MCF 10A (cell line): ENCODE measurements at regions not wholly inside any gene's neighbourhood (a gene's known extent, or its start where the extent isn't known, plus 50 kb on each side); places are given as distances from the start of the nearest gene placed in this dataset.
"Not testable (repeated sequence)": the region's sequence is repeated elsewhere in the genome, so short reads cannot be mapped to it uniquely, and the experiment has no call there.

ENCODE experiments used
- BruUV-seq: library from RNA; stranded (reverse); fragments of 400-500 nt; replicated peaks from 2 replicates; lab custom pipeline; 2021; lab: Mats Ljungman, UMichigan
- CTCF ChIA-PET: fragments of 300-600 bp; sonication (Branson Sonifier 250); formaldehyde crosslinking; extraction: SDS; loops from one replicate; lab custom pipeline; 2021; ENCODE audit warnings: antibody characterized with exemption, inconsistent platforms; lab: Yijun Ruan, JAX
- POLR2A ChIA-PET: fragments of 300-600, 350-650 bp; sonication (Branson Sonifier 250); formaldehyde crosslinking; extraction: SDS; loops from one replicate; lab custom pipeline; 2020; ENCODE audit warnings: antibody characterized with exemption, inconsistent platforms; lab: Yijun Ruan, JAX
- DNase-seq: peaks from one replicate; pipeline ENCODE4 v3.0.0-alpha.2; 2018; ENCODE audit not compliant: unreplicated experiment
- H3K27ac Mint-ChIP-seq: one replicate; pipeline ENCODE4 v1.8.0; 2022; ENCODE audit warnings: mild to moderate bottlenecking, low read depth, mixed read lengths; ENCODE audit not compliant: unreplicated experiment
- H3K27me3 Mint-ChIP-seq: one replicate; pipeline ENCODE4 v1.8.0; 2022; ENCODE audit warnings: mixed read lengths; ENCODE audit not compliant: insufficient read depth, unreplicated experiment
- H3K36me3 Mint-ChIP-seq: one replicate; pipeline ENCODE4 v1.8.0; 2022; ENCODE audit warnings: mild to moderate bottlenecking, moderate library complexity, mixed read lengths; ENCODE audit not compliant: insufficient read depth, unreplicated experiment
- H3K4me1 Mint-ChIP-seq: one replicate; pipeline ENCODE4 v1.8.0; 2022; ENCODE audit warnings: mixed read lengths; ENCODE audit not compliant: insufficient read depth, unreplicated experiment
- H3K4me3 Mint-ChIP-seq: one replicate; pipeline ENCODE4 v1.8.0; 2022; ENCODE audit warnings: mild to moderate bottlenecking, moderate library complexity, mixed read lengths; ENCODE audit not compliant: unreplicated experiment
- H3K9me3 Mint-ChIP-seq: one replicate; pipeline ENCODE4 v1.8.0; 2022; ENCODE audit warnings: mixed read lengths; ENCODE audit not compliant: unreplicated experiment
- intact Hi-C: fragments of 100-400 bp; cut with micrococcal nuclease; formaldehyde crosslinking; loops from 2 replicates; pipeline ENCODE4 v1.14.1; 2022
- TF ChIP-seq, protein P1 (sequence below): fragments of 200-600 bp; IDR thresholded peaks from one replicate; pipeline ENCODE4 v1.8.0; 2022; ENCODE audit warnings: antibody characterized with exemption, mild to moderate bottlenecking; ENCODE audit not compliant: unreplicated experiment

DNA sequence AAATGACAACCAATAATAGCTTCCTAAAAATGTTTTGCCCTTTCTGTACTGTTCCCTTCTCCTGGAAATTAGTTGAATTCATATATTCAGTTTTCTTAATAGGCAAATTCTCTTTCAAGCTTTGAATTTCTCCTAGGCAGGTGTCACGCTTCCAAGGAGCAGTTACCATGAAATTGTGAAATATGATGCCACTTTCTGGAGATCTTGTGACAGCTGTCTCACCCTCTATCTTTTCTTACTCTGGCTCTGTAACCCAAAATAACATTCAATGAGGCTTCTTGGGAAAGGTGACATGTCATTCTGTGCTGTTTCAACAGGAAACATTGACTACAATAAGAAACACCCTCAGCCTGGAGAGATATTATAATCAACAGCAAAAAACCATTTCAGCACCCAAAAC lies 80.3 kb upstream of the MRI1 start:
- Mint-ChIP-seq H3K36me3 (no peaks in the 10 kb centered on the region), H3K9me3 (peaks cover 2% of the 10 kb centered on the region), H3K4me3 (no peak overlapping the region), H3K27me3 (no peaks in the 10 kb centered on the region), H3K27ac (no peak overlapping the region), H3K4me1 (peaks cover 11% of the 10 kb centered on the region)
- intact Hi-C loops: loop anchor here (5.0 kb wide), 1 partner anchor 67 kb away; no protein-coding TSS in a partner anchor
- no peak for DNase-seq
- ChIA-PET CTCF (interaction anchor here (0.6 to 0.7 kb wide), 5 partner anchors 15 to 1258 kb away, joined by 3 to 5 read pairs (median 4); no protein-coding TSS in a partner anchor), POLR2A (interaction anchor here (1.3 to 5.3 kb wide), 2 partner anchors 8 to 14 kb away, joined by 4 to 49 read pairs; no protein-coding TSS in a partner anchor)
- TF ChIP-seq, protein P1, sequence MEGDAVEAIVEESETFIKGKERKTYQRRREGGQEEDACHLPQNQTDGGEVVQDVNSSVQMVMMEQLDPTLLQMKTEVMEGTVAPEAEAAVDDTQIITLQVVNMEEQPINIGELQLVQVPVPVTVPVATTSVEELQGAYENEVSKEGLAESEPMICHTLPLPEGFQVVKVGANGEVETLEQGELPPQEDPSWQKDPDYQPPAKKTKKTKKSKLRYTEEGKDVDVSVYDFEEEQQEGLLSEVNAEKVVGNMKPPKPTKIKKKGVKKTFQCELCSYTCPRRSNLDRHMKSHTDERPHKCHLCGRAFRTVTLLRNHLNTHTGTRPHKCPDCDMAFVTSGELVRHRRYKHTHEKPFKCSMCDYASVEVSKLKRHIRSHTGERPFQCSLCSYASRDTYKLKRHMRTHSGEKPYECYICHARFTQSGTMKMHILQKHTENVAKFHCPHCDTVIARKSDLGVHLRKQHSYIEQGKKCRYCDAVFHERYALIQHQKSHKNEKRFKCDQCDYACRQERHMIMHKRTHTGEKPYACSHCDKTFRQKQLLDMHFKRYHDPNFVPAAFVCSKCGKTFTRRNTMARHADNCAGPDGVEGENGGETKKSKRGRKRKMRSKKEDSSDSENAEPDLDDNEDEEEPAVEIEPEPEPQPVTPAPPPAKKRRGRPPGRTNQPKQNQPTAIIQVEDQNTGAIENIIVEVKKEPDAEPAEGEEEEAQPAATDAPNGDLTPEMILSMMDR: no peak
- no TSS peak for BruUV-seq

DNA sequence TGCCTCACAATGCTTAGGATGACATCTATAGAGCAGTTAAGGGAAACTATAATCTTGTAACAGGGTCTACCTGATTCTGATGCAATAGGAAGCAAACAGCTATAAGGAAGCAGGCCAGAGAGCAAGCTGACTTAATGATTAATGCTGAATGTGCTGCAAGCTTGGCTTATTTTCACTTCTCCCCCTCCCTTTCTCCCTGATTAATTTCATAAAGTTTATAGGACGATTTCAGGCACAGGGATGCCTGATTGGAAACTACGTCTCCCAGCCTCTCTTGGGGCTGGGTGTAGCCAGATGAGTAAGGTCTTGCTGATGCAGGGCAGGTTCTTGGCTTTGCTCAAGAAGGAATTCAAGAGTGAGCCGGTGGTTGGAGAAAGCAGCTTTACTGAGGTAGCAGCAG lies 82.8 kb upstream of the MRI1 start:
- Mint-ChIP-seq H3K27me3 (no peaks in the 10 kb centered on the region), H3K36me3 (peaks cover 6% of the 10 kb centered on the region), H3K4me1 (peaks cover 11% of the 10 kb centered on the region), H3K27ac (peak overlapping the region; percentile 77), H3K4me3 (no peak overlapping the region), H3K9me3 (peaks cover 7% of the 10 kb centered on the region)
- CTCF ChIA-PET: interaction anchor here (0.7 to 1.2 kb wide), 4 partner anchors 12 to 286 kb away, joined by 3 to 4 read pairs (median 3); no protein-coding TSS in a partner anchor
- POLR2A ChIA-PET: interaction anchor here (0.6 to 5.3 kb wide), 11 partner anchors 11 to 520 kb away, joined by 3 to 49 read pairs (median 4); no protein-coding TSS in a partner anchor
- no TSS peak for BruUV-seq
- TF ChIP-seq, protein P1: no peak
- intact Hi-C loops: loop anchor here (5.0 kb wide), 1 partner anchor 64 kb away; no protein-coding TSS in a partner anchor
- DNase-seq: no peak

DNA sequence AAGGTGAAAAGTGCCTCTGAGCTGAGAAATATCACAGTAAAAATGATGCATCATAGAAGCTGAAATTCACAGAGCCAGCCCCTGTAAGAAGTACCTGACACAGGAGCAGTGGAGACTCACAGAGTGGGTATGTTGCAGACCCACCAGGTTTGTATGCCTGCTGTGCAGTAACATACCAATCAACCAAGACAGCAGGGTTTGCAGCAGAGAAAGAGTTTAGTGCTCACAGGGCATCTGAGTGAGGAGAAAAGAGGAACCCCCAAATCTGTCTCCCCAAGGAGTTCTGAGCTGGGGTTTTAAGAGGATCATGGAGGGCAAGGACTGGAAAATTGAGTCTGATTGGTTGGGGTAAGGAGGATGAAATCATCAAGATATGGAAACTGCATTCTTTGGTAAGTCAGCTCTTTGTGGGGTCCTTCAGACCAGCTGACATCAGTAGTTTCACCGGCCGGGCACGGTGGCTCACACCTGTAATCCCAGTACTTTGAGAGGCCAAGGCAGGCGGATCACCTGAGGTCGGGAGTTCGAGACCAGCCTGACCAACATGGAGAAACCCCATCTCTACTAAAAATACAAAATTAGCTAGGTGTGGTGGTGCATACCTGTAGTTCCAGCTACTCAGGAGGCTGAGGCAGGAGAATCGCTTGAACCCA lies 83.5 kb upstream of the MRI1 start:
- H3K4me1 Mint-ChIP-seq: peaks cover 11% of the 10 kb centered on the region
- not testable (repeated sequence) for H3K27me3 Mint-ChIP-seq, H3K36me3 Mint-ChIP-seq, DNase-seq, H3K9me3 Mint-ChIP-seq
- peak overlapping the region; percentile 18 for H3K4me3 Mint-ChIP-seq
- peak overlapping the region; percentile 21 for H3K27ac Mint-ChIP-seq
- TSS peak; percentile 76 for BruUV-seq
- ChIA-PET POLR2A (interaction anchor here (0.8 to 5.3 kb wide), 8 partner anchors 11 to 94 kb away, joined by 3 to 49 read pairs (median 4); no protein-coding TSS in a partner anchor), CTCF (interaction anchor here (0.5 to 1.7 kb wide), 5 partner anchors 11 to 91 kb away, joined by 3 to 4 read pairs (median 4); no protein-coding TSS in a partner anchor)
- intact Hi-C loops: loop anchor here (5.0 kb wide), 1 partner anchor 64 kb away; no protein-coding TSS in a partner anchor

DNA sequence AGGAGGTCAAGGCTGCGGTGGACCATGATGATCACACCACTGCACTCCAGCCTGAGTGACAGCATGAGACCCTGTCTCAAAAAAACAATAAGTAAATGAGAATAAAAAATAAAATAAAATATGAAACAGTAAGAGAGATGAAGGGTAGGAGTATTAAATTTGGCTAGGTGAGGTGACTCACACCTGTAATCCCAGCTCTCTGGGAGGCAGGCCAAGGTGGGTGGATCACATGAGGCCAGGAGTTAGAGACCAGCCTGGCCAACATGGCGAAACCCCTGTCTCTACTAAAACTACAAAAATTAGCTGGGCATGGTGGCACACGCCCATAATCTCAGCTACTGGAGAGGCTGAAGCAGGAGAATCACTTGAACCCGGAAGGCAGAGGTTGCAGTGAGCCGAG lies 87.4 kb upstream of the MRI1 start:
- H3K9me3 Mint-ChIP-seq, H3K4me3 Mint-ChIP-seq, BruUV-seq, H3K27me3 Mint-ChIP-seq, H3K27ac Mint-ChIP-seq, intact Hi-C loops: not testable (repeated sequence)
- POLR2A ChIA-PET: interaction anchor here (1.4 kb wide), 1 partner anchor 61 kb away, joined by 4 read pairs; no protein-coding TSS in a partner anchor
- Mint-ChIP-seq H3K36me3 (peaks cover 11% of the 10 kb centered on the region), H3K4me1 (peaks cover 11% of the 10 kb centered on the region)
- CTCF ChIA-PET: interaction anchor here (0.6 to 1.7 kb wide), 3 partner anchors 26 to 133 kb away, joined by 3 to 5 read pairs (median 4); no protein-coding TSS in a partner anchor
- peak; percentile 74 for DNase-seq

DNA sequence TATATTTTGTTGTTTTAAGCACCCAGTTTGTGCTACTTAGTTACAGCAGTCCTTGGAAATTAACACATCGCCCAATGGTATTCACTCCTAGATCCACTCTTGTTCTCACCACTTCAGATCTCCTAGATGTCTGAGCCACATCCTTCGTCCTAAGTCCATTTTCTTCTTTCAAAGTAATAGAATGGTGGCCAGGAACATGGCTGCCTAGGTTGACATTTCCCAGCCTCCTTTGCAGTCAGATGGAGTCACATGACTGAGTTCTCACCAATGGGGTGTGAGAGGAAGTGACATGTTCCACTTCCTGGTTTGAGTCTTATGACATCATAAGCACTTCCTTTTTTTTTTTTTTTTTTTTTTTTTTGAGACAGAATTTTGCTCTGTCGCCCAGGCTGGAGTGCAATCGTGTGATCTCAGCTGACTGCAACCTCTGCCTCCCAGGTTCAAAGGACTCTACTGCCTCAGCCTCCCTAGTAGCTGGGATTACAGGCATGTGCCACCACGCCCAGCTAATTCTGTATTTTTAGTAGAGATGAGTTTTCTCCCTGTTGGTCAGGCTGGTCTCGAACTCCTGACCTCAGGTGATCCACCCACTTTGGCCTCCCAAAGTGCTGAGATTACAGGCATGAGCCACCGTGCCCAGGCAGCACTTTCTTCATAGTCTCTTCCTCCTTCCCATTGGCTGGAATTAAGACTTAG lies 91.7 kb upstream of the MRI1 start:
- H3K27ac Mint-ChIP-seq, H3K36me3 Mint-ChIP-seq, H3K27me3 Mint-ChIP-seq, intact Hi-C loops, H3K4me1 Mint-ChIP-seq, CTCF ChIA-PET, H3K4me3 Mint-ChIP-seq, DNase-seq, H3K9me3 Mint-ChIP-seq, POLR2A ChIA-PET, BruUV-seq: not testable (repeated sequence)
